ENCODE measurements at regions not wholly inside any gene's neighbourhood (a gene's known extent, or its start where the extent isn't known, plus 50 kb on each side); places are given as distances from the start of the nearest gene placed in this dataset.

DNA sequence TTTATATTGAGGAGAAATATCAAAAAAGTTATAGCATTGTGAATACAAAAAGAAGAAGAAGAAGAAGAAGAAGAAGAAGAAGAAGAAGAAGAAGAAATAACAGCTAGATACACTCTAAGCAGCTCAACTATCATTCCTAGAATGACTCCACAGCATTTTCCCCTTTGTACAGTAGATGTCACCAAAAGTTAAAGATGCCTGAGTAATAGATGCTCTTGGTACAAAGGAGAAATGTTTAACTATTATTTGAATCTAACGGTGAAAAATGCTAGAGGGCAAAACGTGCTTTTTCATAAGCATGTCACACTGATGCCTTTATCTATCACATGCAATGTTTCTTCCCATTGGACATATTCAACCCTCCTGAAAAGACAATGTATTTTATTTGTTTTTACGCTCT lies 178.4 kb upstream of the GPRIN3 start:
- no peak for TF ChIP-seq POLR2A (IDR thresholded peaks at IDR 0.05; ENCODE audit: low read length)
- no peak for TF ChIP-seq GATA1 (IDR thresholded peaks at IDR 0.05; ENCODE audit: low read depth, low read length)

All from erythroblast (primary cell).